ENCODE measurements at regions not wholly inside any gene's neighbourhood (a gene's known extent, or its start where the extent isn't known, plus 50 kb on each side); places are given as distances from the start of the nearest gene placed in this dataset.

DNA sequence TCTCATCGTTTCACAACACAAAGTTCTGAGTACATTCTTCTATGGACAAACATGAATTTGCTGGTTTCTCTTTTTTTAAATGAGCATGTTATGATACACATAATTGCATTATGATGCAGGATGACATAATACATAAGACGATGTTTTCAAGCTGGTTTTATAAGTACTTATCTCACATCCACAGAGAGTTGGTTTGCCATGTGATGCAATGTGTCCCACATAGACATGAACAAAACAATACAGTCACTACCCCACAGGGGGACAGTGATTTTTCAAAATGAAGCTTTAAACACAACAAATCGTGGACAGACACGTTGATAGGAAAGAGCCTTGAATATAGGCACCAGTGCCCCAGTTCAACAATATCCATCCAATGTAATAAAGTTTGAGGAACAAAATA, 447.1 kb downstream of the KLF12 start:
- no peaks in the 10 kb centered on the region; the same call in 1 of the 2 replicates for H3K36me3 ChIP-seq (ENCODE audit: insufficient read depth, low read length)
- POLR2A ChIA-PET, result no interaction called here
- H3K4me3 ChIP-seq (ENCODE audit: low read depth, low read length, poor library complexity, severe bottlenecking), result no peak overlapping the region
- TF ChIP-seq, protein P1, sequence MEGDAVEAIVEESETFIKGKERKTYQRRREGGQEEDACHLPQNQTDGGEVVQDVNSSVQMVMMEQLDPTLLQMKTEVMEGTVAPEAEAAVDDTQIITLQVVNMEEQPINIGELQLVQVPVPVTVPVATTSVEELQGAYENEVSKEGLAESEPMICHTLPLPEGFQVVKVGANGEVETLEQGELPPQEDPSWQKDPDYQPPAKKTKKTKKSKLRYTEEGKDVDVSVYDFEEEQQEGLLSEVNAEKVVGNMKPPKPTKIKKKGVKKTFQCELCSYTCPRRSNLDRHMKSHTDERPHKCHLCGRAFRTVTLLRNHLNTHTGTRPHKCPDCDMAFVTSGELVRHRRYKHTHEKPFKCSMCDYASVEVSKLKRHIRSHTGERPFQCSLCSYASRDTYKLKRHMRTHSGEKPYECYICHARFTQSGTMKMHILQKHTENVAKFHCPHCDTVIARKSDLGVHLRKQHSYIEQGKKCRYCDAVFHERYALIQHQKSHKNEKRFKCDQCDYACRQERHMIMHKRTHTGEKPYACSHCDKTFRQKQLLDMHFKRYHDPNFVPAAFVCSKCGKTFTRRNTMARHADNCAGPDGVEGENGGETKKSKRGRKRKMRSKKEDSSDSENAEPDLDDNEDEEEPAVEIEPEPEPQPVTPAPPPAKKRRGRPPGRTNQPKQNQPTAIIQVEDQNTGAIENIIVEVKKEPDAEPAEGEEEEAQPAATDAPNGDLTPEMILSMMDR (conservative IDR thresholded peaks at IDR 0.05; ENCODE audit: low read length), result no peak
- no peak for TF ChIP-seq EZH2phosphoT487 (IDR thresholded peaks at IDR 0.05; ENCODE audit: borderline replicate concordance, low read depth, low read length)
- no peak overlapping the region for H2AFZ ChIP-seq (ENCODE audit: low read length)
- no peaks in the 10 kb centered on the region for H3K9me2 ChIP-seq (ENCODE audit: insufficient read depth, low read length)
- H4K20me1 ChIP-seq (ENCODE audit: insufficient read depth, low read length), result no peaks in the 10 kb centered on the region
- H3K4me2 ChIP-seq (ENCODE audit: low read length), result no peak overlapping the region
- H3K27ac ChIP-seq (ENCODE audit: low read depth, low read length, poor library complexity, severe bottlenecking), result no peak overlapping the region
- no peaks in the 10 kb centered on the region for H3K79me2 ChIP-seq (ENCODE audit: insufficient read depth, low read depth, low read length)
- no peak for DNase-seq (ENCODE audit: low spot score)
- CTCF ChIA-PET (ENCODE audit: unreplicated experiment), result no interaction called here
- H3K4me1 ChIP-seq (ENCODE audit: insufficient read depth, low read length, poor library complexity, severe bottlenecking), result no peaks in the 10 kb centered on the region
- BruUV-seq (replicated peaks), result no TSS peak
- H3K9me3 ChIP-seq (ENCODE audit: low read length), result no peaks in the 10 kb centered on the region
- intact Hi-C loops (cut with micrococcal nuclease; ENCODE audit: unreplicated experiment), result no loop called here

DNA sequence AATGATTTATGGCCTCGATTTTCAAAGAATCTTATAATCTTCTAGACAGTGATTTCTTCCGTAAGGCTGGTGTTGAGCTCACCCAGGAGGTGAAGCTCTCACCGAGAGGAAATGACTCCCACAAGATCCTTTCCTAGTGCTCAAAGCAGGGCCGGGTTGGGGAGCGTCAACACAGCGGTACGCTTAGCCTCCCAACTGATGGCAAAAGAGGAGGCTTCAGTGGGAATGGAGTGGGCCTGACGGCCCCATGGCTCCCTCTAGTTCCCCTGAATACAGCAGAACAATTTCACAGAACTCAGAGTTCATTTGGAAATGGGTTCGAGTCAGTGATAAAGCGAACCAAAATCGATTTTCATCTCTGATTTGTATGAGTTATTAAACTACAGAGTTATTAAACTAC, 449.5 kb downstream of the KLF12 start:
- intact Hi-C loops (cut with micrococcal nuclease; ENCODE audit: unreplicated experiment), result no loop called here
- H3K9me3 ChIP-seq (ENCODE audit: low read length), result no peaks in the 10 kb centered on the region
- no peak overlapping the region for H3K4me2 ChIP-seq (ENCODE audit: low read length)
- H3K4me3 ChIP-seq (ENCODE audit: low read depth, low read length, poor library complexity, severe bottlenecking), result no peak overlapping the region
- no peak for TF ChIP-seq EZH2phosphoT487 (IDR thresholded peaks at IDR 0.05; ENCODE audit: borderline replicate concordance, low read depth, low read length)
- no peaks in the 10 kb centered on the region for H3K9me2 ChIP-seq (ENCODE audit: insufficient read depth, low read length)
- no peaks in the 10 kb centered on the region for H3K79me2 ChIP-seq (ENCODE audit: insufficient read depth, low read depth, low read length)
- BruUV-seq (replicated peaks), result no TSS peak
- no peaks in the 10 kb centered on the region for H4K20me1 ChIP-seq (ENCODE audit: insufficient read depth, low read length)
- CTCF ChIA-PET (ENCODE audit: unreplicated experiment), result no interaction called here
- DNase-seq (ENCODE audit: low spot score), result no peak
- H3K27ac ChIP-seq (ENCODE audit: low read depth, low read length, poor library complexity, severe bottlenecking), result no peak overlapping the region
- POLR2A ChIA-PET, result interaction anchor here (0.6 to 1.1 kb wide), 2 partner anchors 17 to 208 kb away, joined by 3 read pairs; no protein-coding TSS in a partner anchor
- H2AFZ ChIP-seq (ENCODE audit: low read length), result no peak overlapping the region
- no peaks in the 10 kb centered on the region for H3K4me1 ChIP-seq (ENCODE audit: insufficient read depth, low read length, poor library complexity, severe bottlenecking)
- H3K36me3 ChIP-seq (ENCODE audit: insufficient read depth, low read length), result no peaks in the 10 kb centered on the region

DNA sequence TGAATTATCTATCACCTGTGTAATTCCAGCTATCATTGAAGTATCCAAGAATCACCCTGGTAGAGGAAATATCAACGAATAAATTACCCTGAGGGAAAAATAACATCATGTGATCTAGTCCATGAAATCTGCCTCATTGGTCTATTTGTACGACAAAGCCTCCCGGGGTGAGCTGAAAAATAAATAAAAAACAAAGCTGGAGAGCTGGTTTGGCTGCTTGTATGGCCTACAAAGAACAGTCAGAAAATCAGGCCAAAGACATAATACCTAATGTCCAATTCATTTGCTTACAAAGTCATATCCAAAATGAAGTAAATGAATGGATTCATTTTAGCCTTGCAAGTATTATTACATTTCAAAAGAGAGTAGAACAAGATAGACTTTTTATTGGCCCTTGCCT, 449.9 kb downstream of the KLF12 start:
- H2AFZ ChIP-seq (ENCODE audit: low read length), result no peak overlapping the region

More for the DNA sequence above, 449.9 kb downstream of the KLF12 start:
- H3K9me2 ChIP-seq (ENCODE audit: insufficient read depth, low read length), result no peaks in the 10 kb centered on the region
- no peaks in the 10 kb centered on the region for H3K36me3 ChIP-seq (ENCODE audit: insufficient read depth, low read length)
- no peak overlapping the region for H3K4me2 ChIP-seq (ENCODE audit: low read length)
- ChIA-PET POLR2A (interaction anchor here (0.6 to 1.1 kb wide), 3 partner anchors 17 to 207 kb away, joined by 3 read pairs; no protein-coding TSS in a partner anchor), CTCF (ENCODE audit: unreplicated experiment) (no interaction called here)
- no peaks in the 10 kb centered on the region for H3K9me3 ChIP-seq (ENCODE audit: low read length)
- BruUV-seq (replicated peaks), result no TSS peak
- no peak for TF ChIP-seq EZH2phosphoT487 (IDR thresholded peaks at IDR 0.05; ENCODE audit: borderline replicate concordance, low read depth, low read length)
- TF ChIP-seq, protein P1 (conservative IDR thresholded peaks at IDR 0.05; ENCODE audit: low read length), result no peak
- H3K4me3 ChIP-seq (ENCODE audit: low read depth, low read length, poor library complexity, severe bottlenecking), result no peak overlapping the region
- no peak overlapping the region for H3K27ac ChIP-seq (ENCODE audit: low read depth, low read length, poor library complexity, severe bottlenecking)
- H4K20me1 ChIP-seq (ENCODE audit: insufficient read depth, low read length), result no peaks in the 10 kb centered on the region
- DNase-seq (ENCODE audit: low spot score), result no peak
- no peaks in the 10 kb centered on the region for H3K79me2 ChIP-seq (ENCODE audit: insufficient read depth, low read depth, low read length)
- intact Hi-C loops (cut with micrococcal nuclease; ENCODE audit: unreplicated experiment), result no loop called here
- H3K4me1 ChIP-seq (ENCODE audit: insufficient read depth, low read length, poor library complexity, severe bottlenecking), result no peaks in the 10 kb centered on the region
